ENCODE measurements at regions not wholly inside any gene's neighbourhood (a gene's known extent, or its start where the extent isn't known, plus 50 kb on each side); places are given as distances from the start of the nearest gene placed in this dataset.

- WGBS (ENCODE audit: insufficient coverage, low coverage, low lambda C conversion rate, missing lambda C conversion rate) = 40% methylated on average over 1 of the region's 1 CpG
- no peak for ATAC-seq
- Histone ChIP-seq H3K36me3 (no peaks in the 10 kb centered on the region), H3K4me1 (no peaks in the 10 kb centered on the region), H3K4me3 (no peak overlapping the region), H3K27me3 (no peaks in the 10 kb centered on the region), H3K27ac (no peak overlapping the region), H3K9me3 (no peaks in the 10 kb centered on the region)
- intact Hi-C loops (cut with DNase I) = no loop called here
- no peak for TF ChIP-seq CTCF (IDR thresholded peaks at IDR 0.05)
- no peak for TF ChIP-seq POLR2A (IDR thresholded peaks at IDR 0.05)
- DNase-seq = no peak
These were observed 116.7 kb downstream of the SNAPC1 start for GRCh38 chr14:61878931-61879330.

- no peak for ATAC-seq
These were observed 118.8 kb downstream of the SNAPC1 start for GRCh38 chr14:61881046-61881445.

GRCh38 chr14:61884711-61885110 lies 122.5 kb downstream of the SNAPC1 start:
- no peaks in the 10 kb centered on the region for H3K27me3 ChIP-seq
- no peak for ATAC-seq
- H3K9me3 ChIP-seq = no peaks in the 10 kb centered on the region
- H3K36me3 ChIP-seq = no peaks in the 10 kb centered on the region
- no peak overlapping the region for H3K27ac ChIP-seq
- 38% methylated on average over 2 of the region's 2 CpGs for WGBS (ENCODE audit: insufficient coverage, low coverage, low lambda C conversion rate, missing lambda C conversion rate)
- intact Hi-C loops (cut with DNase I) = no loop called here
- no peaks in the 10 kb centered on the region for H3K4me1 ChIP-seq
- H3K4me3 ChIP-seq = no peak overlapping the region
- DNase-seq = no peak
- no peak for TF ChIP-seq CTCF (IDR thresholded peaks at IDR 0.05)
- no peak for TF ChIP-seq POLR2A (IDR thresholded peaks at IDR 0.05)

More at GRCh38 chr14:61881046-61881445, 118.8 kb downstream of the SNAPC1 start:
- intact Hi-C loops (cut with DNase I) = no loop called here
- Histone ChIP-seq H3K4me3 (no peak overlapping the region), H3K36me3 (no peaks in the 10 kb centered on the region), H3K27ac (no peak overlapping the region), H3K4me1 (no peaks in the 10 kb centered on the region), H3K27me3 (no peaks in the 10 kb centered on the region), H3K9me3 (no peaks in the 10 kb centered on the region)
- WGBS (ENCODE audit: insufficient coverage, low coverage, low lambda C conversion rate, missing lambda C conversion rate) = 57% methylated on average over 1 of the region's 1 CpG
- no peak for DNase-seq
- TF ChIP-seq POLR2A (IDR thresholded peaks at IDR 0.05) (no peak), CTCF (IDR thresholded peaks at IDR 0.05) (no peak)

- Histone ChIP-seq H3K27me3 (no peaks in the 10 kb centered on the region), H3K36me3 (no peaks in the 10 kb centered on the region), H3K4me1 (no peaks in the 10 kb centered on the region), H3K9me3 (no peaks in the 10 kb centered on the region), H3K4me3 (no peak overlapping the region), H3K27ac (no peak overlapping the region)
- intact Hi-C loops (cut with DNase I) = no loop called here
- TF ChIP-seq POLR2A (IDR thresholded peaks at IDR 0.05) = no peak
- no peak for TF ChIP-seq CTCF (IDR thresholded peaks at IDR 0.05)
- 59% methylated on average over 2 of the region's 2 CpGs for WGBS (ENCODE audit: insufficient coverage, low coverage, low lambda C conversion rate, missing lambda C conversion rate)
- DNase-seq (no peak), ATAC-seq (no peak)
These were observed 123.2 kb downstream of the SNAPC1 start for GRCh38 chr14:61885203-61885961.
